AG09319 (cell line): ENCODE measurements at regions not wholly inside any gene's neighbourhood (a gene's known extent, or its start where the extent isn't known, plus 50 kb on each side); places are given as distances from the start of the nearest gene placed in this dataset.

Experiments used
- DNase-seq: peaks from one replicate; pipeline ENCODE4 v3.0.0-alpha.2; 2010; ENCODE audit warnings: low read depth; ENCODE audit errors: extremely low read depth
- CTCF ChIP-seq: IDR thresholded peaks from 2 replicates; pipeline ENCODE4 v1.5.1; 2011; ENCODE audit warnings: low read depth, mild to moderate bottlenecking, inconsistent platforms, low read length, moderate library complexity

- DNase-seq: no peak
These were observed 120.6 kb downstream of the BCHE start for GRCh38 chr3:165716592-165716991.

GRCh38 chr3:165713479-165713878 lies 123.7 kb downstream of the BCHE start:
- no peak for TF ChIP-seq CTCF
- DNase-seq: no peak

More at GRCh38 chr3:165716592-165716991, 120.6 kb downstream of the BCHE start:
- TF ChIP-seq CTCF: no peak

- DNase-seq: no peak
- TF ChIP-seq CTCF: no peak
These were observed 124.8 kb downstream of the BCHE start for GRCh38 chr3:165712382-165712781.

GRCh38 chr3:165697910-165698309 lies 139.3 kb downstream of the BCHE start:
- TF ChIP-seq CTCF: no peak
- no peak for DNase-seq

- TF ChIP-seq CTCF: no peak
- no peak for DNase-seq
These were observed 140.7 kb downstream of the BCHE start for GRCh38 chr3:165696496-165696895.

GRCh38 chr3:165683947-165684346 lies 153.3 kb downstream of the BCHE start:
- DNase-seq: no peak
- no peak for TF ChIP-seq CTCF

- no peak for TF ChIP-seq CTCF
- no peak for DNase-seq
These were observed 154.5 kb downstream of the BCHE start for GRCh38 chr3:165682734-165683133.
